22Rv1 (cell line): ENCODE measurements at regions not wholly inside any gene's neighbourhood (a gene's known extent, or its start where the extent isn't known, plus 50 kb on each side); places are given as distances from the start of the nearest gene placed in this dataset.

Experiments
- CTCF ChIP-seq: fragments of 450-650 bp; IDR thresholded peaks from 2 replicates; pipeline ENCODE4 v1.5.1; 2017; ENCODE audit warnings: mild to moderate bottlenecking
- ZFX ChIP-seq: fragments of 450-650 bp; IDR thresholded peaks from 2 replicates; pipeline ENCODE4 v1.6.1; 2017; ENCODE audit warnings: antibody characterized with exemption, borderline replicate concordance

GRCh38 chr2:163347982-163348856 is 387.6 kb downstream of the FIGN start:
- TF ChIP-seq CTCF (no peak), ZFX (no peak)
